Panc1 (cell line): ENCODE measurements at regions not wholly inside any gene's neighbourhood (a gene's known extent, or its start where the extent isn't known, plus 50 kb on each side); places are given as distances from the start of the nearest gene placed in this dataset.
"Not testable (repeated sequence)": the region's sequence is repeated elsewhere in the genome, so short reads cannot be mapped to it uniquely, and the experiment has no call there.

Source experiments
- ATAC-seq: fragments of 200-7000 bp; cut with Tn5 transposase; 2 replicates; pipeline ENCODE4 v1.9.1; 2020; ENCODE audit warnings: mild to moderate bottlenecking, moderate library complexity
- BruUV-seq: library from RNA; stranded (reverse); fragments of 400-500 nt; replicated peaks from 2 replicates; lab custom pipeline; 2021; lab: Mats Ljungman, UMichigan
- CTCF ChIA-PET: fragments of 300-600 bp; sonication (Branson Sonifier 250); formaldehyde crosslinking; loops from one replicate; lab custom pipeline; 2022; ENCODE audit warnings: antibody characterized with exemption; lab: Charles Lee
- POLR2A ChIA-PET: fragments of 300-600 bp; sonication (Branson Sonifier 250); formaldehyde crosslinking; loops from one replicate; lab custom pipeline; 2022; ENCODE audit warnings: antibody characterized with exemption; lab: Charles Lee
- DNase-seq: peaks from one replicate; pipeline ENCODE4 v3.0.0-alpha.2; 2010; ENCODE audit warnings: low read depth, low spot score
- H3K27ac ChIP-seq: 2 replicates; pipeline ENCODE4 v1.5.1; 2011; ENCODE audit warnings: mild to moderate bottlenecking, low read length, inconsistent platforms
- H3K27me3 ChIP-seq: fragments of 200-500 bp; sonication (Bioruptor generic); 2 replicates; pipeline ENCODE4 v1.6.0; 2014; ENCODE audit warnings: low read length, inconsistent platforms; ENCODE audit not compliant: control insufficient read depth, insufficient read depth
- H3K36me3 ChIP-seq: fragments of 200-500 bp; sonication (Bioruptor generic); 2 replicates; pipeline ENCODE4 v1.5.1; 2014; ENCODE audit warnings: inconsistent platforms, mild to moderate bottlenecking, low read length, moderate library complexity; ENCODE audit not compliant: control insufficient read depth, insufficient read depth
- H3K4me1 ChIP-seq: 2 replicates; pipeline ENCODE4 v1.5.1; 2011; ENCODE audit warnings: inconsistent platforms, mild to moderate bottlenecking, low read length, moderate library complexity; ENCODE audit not compliant: control insufficient read depth, insufficient read depth
- H3K4me3 ChIP-seq, 2 experiments: 2 replicates each; pipeline ENCODE4 v1.5.1; 2011 to 2012; ENCODE audit warnings: low read depth in 2 of 2, low read length in 2 of 2, mild to moderate bottlenecking in 2 of 2, inconsistent platforms in 1 of 2, moderate library complexity in 1 of 2
- H3K9me3 ChIP-seq: fragments of 200-500 bp; sonication (Bioruptor generic); 2 replicates; pipeline ENCODE4 v1.5.1; 2014; ENCODE audit warnings: low read depth, mild to moderate bottlenecking, inconsistent platforms, low read length, moderate library complexity; ENCODE audit not compliant: control insufficient read depth, insufficient read depth
- POLR2AphosphoS5 ChIP-seq: IDR thresholded peaks from 2 replicates; pipeline ENCODE4 v1.6.1; 2012; ENCODE audit warnings: mild to moderate bottlenecking, low read depth, low read length, moderate library complexity
- SIN3A ChIP-seq: IDR thresholded peaks from 2 replicates; pipeline ENCODE4 v1.6.1; 2012; ENCODE audit warnings: low read depth, mild to moderate bottlenecking, low read length, moderate library complexity, borderline replicate concordance; ENCODE audit not compliant: insufficient read depth
- TCF7L2 ChIP-seq: IDR thresholded peaks from 2 replicates; pipeline ENCODE4 v1.6.1; 2011; ENCODE audit warnings: mild to moderate bottlenecking, low read depth, low read length, inconsistent platforms
- in situ Hi-C: cut with HindIII; loops from 2 replicates; pipeline ENCODE4 v1.10.0; 2016; ENCODE audit warnings: low sequenced_read_pairs, low pct_unique_long_range_greater_than_20kb
- intact Hi-C: fragments of 100-400 bp; cut with micrococcal nuclease; formaldehyde crosslinking; loops from one replicate; pipeline ENCODE4 v1.10.0; 2022; ENCODE audit not compliant: unreplicated experiment
- TF ChIP-seq, protein P1 (sequence below): fragments of 450-650 bp; IDR thresholded peaks from 2 replicates; pipeline ENCODE4 v1.5.1; 2017; ENCODE audit warnings: mild to moderate bottlenecking
- TF ChIP-seq, protein P2 (sequence below), 2 experiments: IDR thresholded peaks; 2 replicates each; pipeline ENCODE4 v1.6.1; 2011 to 2012; ENCODE audit warnings: low read depth in 2 of 2, control low read depth in 1 of 2, low read length in 1 of 2, mild to moderate bottlenecking in 1 of 2, moderate library complexity in 1 of 2; ENCODE audit not compliant: insufficient read depth in 1 of 2

DNA sequence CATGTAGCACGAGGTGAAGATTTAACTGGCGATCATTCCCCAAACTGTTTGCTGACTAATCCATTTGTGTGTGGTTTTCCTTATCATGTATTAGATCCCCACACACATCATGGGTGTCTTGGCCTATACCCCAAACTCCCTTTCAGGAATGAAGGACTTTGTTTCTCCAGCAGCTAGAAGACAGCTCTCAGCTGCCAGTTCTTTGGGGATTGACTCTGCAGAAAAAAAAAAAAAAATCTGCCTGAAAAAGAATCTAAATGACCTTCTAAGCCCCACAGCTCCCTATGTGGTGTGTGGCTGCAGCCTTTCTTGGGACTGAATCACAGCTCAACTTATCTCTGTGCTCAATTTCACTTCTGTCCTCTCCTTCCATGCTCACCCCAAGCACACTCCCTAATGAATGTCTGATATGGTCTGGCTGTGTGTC lies 256.3 kb upstream of the DUSP10 start:
- Histone ChIP-seq H3K27me3 (no peaks in the 10 kb centered on the region), H3K4me3 (no peak overlapping the region), H3K4me1 (no peaks in the 10 kb centered on the region), H3K27ac (no peak overlapping the region), H3K9me3 (no peaks in the 10 kb centered on the region), H3K36me3 (no peaks in the 10 kb centered on the region)
- intact Hi-C loops (no loop called here), in situ Hi-C loops (no loop called here)
- ChIA-PET POLR2A (no interaction called here), CTCF (no interaction called here)
- ATAC-seq: no peak
- TF ChIP-seq SIN3A: no peak
- no peak for DNase-seq
- no TSS peak for BruUV-seq

DNA sequence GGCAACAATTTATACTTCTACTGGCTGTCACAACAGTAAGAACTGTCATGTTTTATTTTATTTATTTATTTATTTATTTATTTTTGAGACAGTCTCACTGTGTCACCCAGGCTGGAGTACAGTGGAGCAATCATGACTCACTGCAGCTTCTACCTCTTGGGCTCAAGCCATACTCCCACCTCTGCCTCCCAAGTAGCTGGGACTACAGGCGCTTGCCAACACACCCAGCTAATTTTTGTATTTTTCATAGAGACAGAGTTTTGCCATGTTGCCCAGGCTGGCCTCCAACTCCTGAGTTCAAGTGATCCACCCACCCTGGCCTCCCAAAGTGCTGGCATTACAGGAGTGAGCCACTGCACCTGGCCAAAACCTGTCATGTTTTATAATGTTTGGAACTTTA lies 255.1 kb upstream of the DUSP10 start:
- CTCF ChIA-PET, H3K27ac ChIP-seq, BruUV-seq, H3K27me3 ChIP-seq, POLR2A ChIA-PET, DNase-seq, H3K36me3 ChIP-seq, in situ Hi-C loops, H3K9me3 ChIP-seq, ATAC-seq, intact Hi-C loops, H3K4me1 ChIP-seq, H3K4me3 ChIP-seq: not testable (repeated sequence)

DNA sequence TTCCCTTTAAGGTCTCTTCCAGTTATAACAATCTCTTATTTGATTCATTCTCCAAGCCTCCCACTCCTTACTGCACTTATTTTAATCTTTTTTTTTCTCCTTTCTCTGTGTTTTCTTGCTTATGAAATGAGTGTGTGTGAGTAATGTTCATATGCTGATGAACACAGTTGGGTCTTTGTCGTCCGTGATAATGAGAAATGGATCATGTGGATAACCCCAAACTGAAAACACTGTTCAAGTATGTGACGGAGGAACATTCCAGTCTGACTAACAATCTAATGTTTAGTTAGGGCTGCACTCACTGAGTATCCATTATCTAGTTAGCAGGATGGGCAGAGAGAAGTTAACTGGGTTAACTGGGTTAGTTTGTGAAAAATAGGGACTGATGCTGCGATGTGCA lies 253.1 kb upstream of the DUSP10 start:
- intact Hi-C loops (no loop called here), in situ Hi-C loops (no loop called here)
- no peak overlapping the region for H3K4me3 ChIP-seq
- H3K27me3 ChIP-seq: no peaks in the 10 kb centered on the region
- no peaks in the 10 kb centered on the region for H3K36me3 ChIP-seq
- ChIA-PET CTCF (no interaction called here), POLR2A (no interaction called here)
- no peaks in the 10 kb centered on the region for H3K4me1 ChIP-seq
- no peak overlapping the region for H3K27ac ChIP-seq
- no peak for DNase-seq
- ATAC-seq: no peak
- no TSS peak for BruUV-seq
- no peaks in the 10 kb centered on the region for H3K9me3 ChIP-seq
- TF ChIP-seq POLR2AphosphoS5: no peak
- TF ChIP-seq, protein P1, sequence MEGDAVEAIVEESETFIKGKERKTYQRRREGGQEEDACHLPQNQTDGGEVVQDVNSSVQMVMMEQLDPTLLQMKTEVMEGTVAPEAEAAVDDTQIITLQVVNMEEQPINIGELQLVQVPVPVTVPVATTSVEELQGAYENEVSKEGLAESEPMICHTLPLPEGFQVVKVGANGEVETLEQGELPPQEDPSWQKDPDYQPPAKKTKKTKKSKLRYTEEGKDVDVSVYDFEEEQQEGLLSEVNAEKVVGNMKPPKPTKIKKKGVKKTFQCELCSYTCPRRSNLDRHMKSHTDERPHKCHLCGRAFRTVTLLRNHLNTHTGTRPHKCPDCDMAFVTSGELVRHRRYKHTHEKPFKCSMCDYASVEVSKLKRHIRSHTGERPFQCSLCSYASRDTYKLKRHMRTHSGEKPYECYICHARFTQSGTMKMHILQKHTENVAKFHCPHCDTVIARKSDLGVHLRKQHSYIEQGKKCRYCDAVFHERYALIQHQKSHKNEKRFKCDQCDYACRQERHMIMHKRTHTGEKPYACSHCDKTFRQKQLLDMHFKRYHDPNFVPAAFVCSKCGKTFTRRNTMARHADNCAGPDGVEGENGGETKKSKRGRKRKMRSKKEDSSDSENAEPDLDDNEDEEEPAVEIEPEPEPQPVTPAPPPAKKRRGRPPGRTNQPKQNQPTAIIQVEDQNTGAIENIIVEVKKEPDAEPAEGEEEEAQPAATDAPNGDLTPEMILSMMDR: no peak
- no peak for TF ChIP-seq TCF7L2

DNA sequence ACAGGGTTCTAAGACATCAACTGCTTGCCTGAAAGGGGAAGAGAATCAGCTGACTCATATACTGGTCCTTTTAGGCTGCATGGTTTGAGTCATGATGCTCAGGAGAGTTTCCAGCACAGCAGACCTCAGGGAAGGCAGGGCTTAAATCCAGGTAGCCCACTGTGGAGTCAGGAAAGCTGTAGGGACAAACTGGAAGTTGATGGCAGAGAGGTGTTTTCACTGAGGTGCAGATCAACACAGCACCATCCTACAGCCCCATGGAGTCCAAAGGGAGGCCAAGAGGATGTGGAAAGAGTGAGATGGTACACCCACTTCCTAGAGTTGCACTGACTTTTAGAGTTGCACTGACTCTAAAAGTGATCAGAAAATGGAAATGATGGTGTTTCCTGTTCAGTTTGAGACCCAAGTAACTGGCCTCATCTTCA lies 252.4 kb upstream of the DUSP10 start:
- DNase-seq: no peak
- CTCF ChIA-PET: no interaction called here
- BruUV-seq: no TSS peak
- H3K27me3 ChIP-seq: no peaks in the 10 kb centered on the region
- in situ Hi-C loops (no loop called here), intact Hi-C loops (no loop called here)
- POLR2A ChIA-PET: no interaction called here
- no peak for ATAC-seq
- H3K36me3 ChIP-seq: no peaks in the 10 kb centered on the region
- no peak for TF ChIP-seq SIN3A
- no peak for TF ChIP-seq POLR2AphosphoS5
- TF ChIP-seq, protein P1: no peak
- no peak for TF ChIP-seq TCF7L2
- TF ChIP-seq, protein P2, sequence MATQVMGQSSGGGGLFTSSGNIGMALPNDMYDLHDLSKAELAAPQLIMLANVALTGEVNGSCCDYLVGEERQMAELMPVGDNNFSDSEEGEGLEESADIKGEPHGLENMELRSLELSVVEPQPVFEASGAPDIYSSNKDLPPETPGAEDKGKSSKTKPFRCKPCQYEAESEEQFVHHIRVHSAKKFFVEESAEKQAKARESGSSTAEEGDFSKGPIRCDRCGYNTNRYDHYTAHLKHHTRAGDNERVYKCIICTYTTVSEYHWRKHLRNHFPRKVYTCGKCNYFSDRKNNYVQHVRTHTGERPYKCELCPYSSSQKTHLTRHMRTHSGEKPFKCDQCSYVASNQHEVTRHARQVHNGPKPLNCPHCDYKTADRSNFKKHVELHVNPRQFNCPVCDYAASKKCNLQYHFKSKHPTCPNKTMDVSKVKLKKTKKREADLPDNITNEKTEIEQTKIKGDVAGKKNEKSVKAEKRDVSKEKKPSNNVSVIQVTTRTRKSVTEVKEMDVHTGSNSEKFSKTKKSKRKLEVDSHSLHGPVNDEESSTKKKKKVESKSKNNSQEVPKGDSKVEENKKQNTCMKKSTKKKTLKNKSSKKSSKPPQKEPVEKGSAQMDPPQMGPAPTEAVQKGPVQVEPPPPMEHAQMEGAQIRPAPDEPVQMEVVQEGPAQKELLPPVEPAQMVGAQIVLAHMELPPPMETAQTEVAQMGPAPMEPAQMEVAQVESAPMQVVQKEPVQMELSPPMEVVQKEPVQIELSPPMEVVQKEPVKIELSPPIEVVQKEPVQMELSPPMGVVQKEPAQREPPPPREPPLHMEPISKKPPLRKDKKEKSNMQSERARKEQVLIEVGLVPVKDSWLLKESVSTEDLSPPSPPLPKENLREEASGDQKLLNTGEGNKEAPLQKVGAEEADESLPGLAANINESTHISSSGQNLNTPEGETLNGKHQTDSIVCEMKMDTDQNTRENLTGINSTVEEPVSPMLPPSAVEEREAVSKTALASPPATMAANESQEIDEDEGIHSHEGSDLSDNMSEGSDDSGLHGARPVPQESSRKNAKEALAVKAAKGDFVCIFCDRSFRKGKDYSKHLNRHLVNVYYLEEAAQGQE (IDR thresholded peaks at IDR 0.05; ENCODE audit: insufficient read depth in 1 of 2, low read depth in 2 of 2, low read length in 1 of 2): no peak
- no peaks in the 10 kb centered on the region for H3K4me1 ChIP-seq
- H3K27ac ChIP-seq: no peak overlapping the region
- H3K9me3 ChIP-seq: no peaks in the 10 kb centered on the region
- no peak overlapping the region for H3K4me3 ChIP-seq
